HepG2 (cell line): ENCODE measurements at regions not wholly inside any gene's neighbourhood (a gene's known extent, or its start where the extent isn't known, plus 50 kb on each side); places are given as distances from the start of the nearest gene placed in this dataset.
A peak's percentile ranks its signal among the peaks of the same experiment; 100 is the strongest.

Experiments
- ATAC-seq: fragments of 200-7000 bp; cut with Tn5 transposase; 3 replicates; pipeline ENCODE4 v1.9.1; 2020; ENCODE audit warnings: mild to moderate bottlenecking, moderate library complexity
- BruUV-seq: library from RNA; stranded (reverse); fragments of 400-500 nt; replicated peaks from 2 replicates; lab custom pipeline; 2021; lab: Mats Ljungman, UMichigan
- CTCF ChIA-PET: fragments of 300-600 bp; formaldehyde crosslinking; extraction: SDS; loops from one replicate; lab custom pipeline; 2021; ENCODE audit warnings: low total read pairs, inconsistent platforms, low intra/inter-chr PET ratio; lab: Yijun Ruan, JAX
- POLR2A ChIA-PET: fragments of 350-600 bp; sonication (Branson Sonifier 250); formaldehyde crosslinking; loops from one replicate; lab custom pipeline; 2020; ENCODE audit warnings: antibody characterized with exemption, inconsistent platforms; lab: Yijun Ruan, JAX
- DNase-seq: peaks from one replicate; pipeline ENCODE4 v3.0.0-alpha.2; 2015; ENCODE audit warnings: low spot score
- FAIRE-seq: peaks from 3 replicates; lab custom pipeline; 2011; peaks lifted over from hg19 to GRCh38; lab: Jason Lieb, UNC
- H2AFZ ChIP-seq: one replicate; pipeline ENCODE4 v1.6.1; 2011; ENCODE audit warnings: low read length, inconsistent platforms
- H3K27ac ChIP-seq: fragments of 300-600 bp; 3 replicates; pipeline ENCODE4 v1.8.0; 2011; ENCODE audit warnings: mixed run types, mild to moderate bottlenecking, mixed read lengths, low read length, inconsistent platforms; ENCODE audit not compliant: insufficient read depth; ENCODE audit errors: extremely low read length
- H3K27me3 ChIP-seq, 2 experiments: fragments of 200-600 bp in 1 of 2; 2 replicates in 1 of 2; 3 replicates in 1 of 2; pipeline versions ENCODE4 v1.6.0 to v1.8.0; 2011; ENCODE audit warnings: low read length in 2 of 2, mild to moderate bottlenecking in 2 of 2, moderate library complexity in 2 of 2, inconsistent platforms in 1 of 2; ENCODE audit not compliant: insufficient read depth in 2 of 2, control insufficient read depth in 1 of 2
- H3K36me3 ChIP-seq, 2 experiments: fragments of 200-600 bp in 1 of 2; replicated peaks in 1 of 2; 2 replicates in 1 of 2; 3 replicates in 1 of 2; pipeline versions ENCODE4 v1.5.1 to v1.8.0; 2011; ENCODE audit warnings: low read length in 2 of 2, inconsistent platforms in 1 of 2; ENCODE audit not compliant: insufficient read depth in 2 of 2, control insufficient read depth in 1 of 2
- H3K4me1 ChIP-seq: 2 replicates; pipeline ENCODE4 v1.5.1; 2012; ENCODE audit warnings: low read length, inconsistent platforms; ENCODE audit not compliant: insufficient read depth
- H3K4me2 ChIP-seq: 2 replicates; pipeline ENCODE4 v1.6.0; 2011; ENCODE audit warnings: low read depth, low read length, inconsistent platforms
- H3K4me3 ChIP-seq, 3 experiments: fragments of 200-600 bp in 1 of 3; sonication (generic), shearing (Covaris generic) in 1 of 3; replicated peaks in 1 of 3; 2 replicates each; pipeline ENCODE4 v1.5.1; 2011 to 2016; ENCODE audit warnings: low read length in 3 of 3, inconsistent platforms in 2 of 3, low read depth in 2 of 3, mild to moderate bottlenecking in 2 of 3, control low read depth in 1 of 3, mixed read lengths in 1 of 3; ENCODE audit not compliant: insufficient read depth in 1 of 3
- H3K79me2 ChIP-seq: one replicate; pipeline ENCODE4 v1.6.1; 2011; ENCODE audit warnings: low read length, inconsistent platforms; ENCODE audit not compliant: insufficient read depth
- H3K9ac ChIP-seq: 2 replicates; pipeline ENCODE4 v1.6.0; 2011; ENCODE audit warnings: mild to moderate bottlenecking, low read depth, low read length, inconsistent platforms; ENCODE audit not compliant: insufficient read depth
- H3K9me3 ChIP-seq: 2 replicates; pipeline ENCODE4 v1.5.1; 2012; ENCODE audit warnings: mild to moderate bottlenecking, low read length
- H4K20me1 ChIP-seq: 2 replicates; pipeline ENCODE4 v1.6.0; 2011; ENCODE audit warnings: inconsistent platforms, mild to moderate bottlenecking, low read length, moderate library complexity; ENCODE audit not compliant: insufficient read depth
- ARNT2 ChIP-seq: sonication (generic); formaldehyde crosslinking; IDR thresholded peaks from 2 replicates; pipeline ENCODE4 v1.8.0; 2022; ENCODE audit warnings: mild to moderate bottlenecking, low read depth, missing genetic modification reagents, moderate library complexity
- CCAR2 ChIP-seq: fragments of 200-400 bp; formaldehyde crosslinking; optimal IDR thresholded peaks from 2 replicates; pipeline ENCODE3; 2018; ENCODE audit warnings: low read depth, mild to moderate bottlenecking, low read length, moderate library complexity
- CEBPB ChIP-seq: IDR thresholded peaks from 2 replicates; pipeline ENCODE4 v1.6.1; 2011; ENCODE audit warnings: low read depth, low read length, improper control_type of control experiment, borderline replicate concordance
- CENPBD1 ChIP-seq: sonication (generic); formaldehyde crosslinking; IDR thresholded peaks from 2 replicates; pipeline ENCODE4 v1.8.0; 2022; ENCODE audit warnings: missing genetic modification reagents, low read depth, mild to moderate bottlenecking, borderline replicate concordance
- MTF2 ChIP-seq: sonication (generic); formaldehyde crosslinking; IDR thresholded peaks from 2 replicates; pipeline ENCODE4 v1.5.0; 2020; ENCODE audit warnings: missing genetic modification reagents, borderline replicate concordance
- NFKB2 ChIP-seq: sonication (generic); formaldehyde crosslinking; IDR thresholded peaks from 2 replicates; pipeline ENCODE4 v1.4.0; 2020; ENCODE audit warnings: missing genetic modification reagents, borderline replicate concordance
- RFX1 ChIP-seq: fragments of 450-650 bp; IDR thresholded peaks from 2 replicates; pipeline ENCODE4 v1.6.1; 2017
- SMARCE1 ChIP-seq: fragments of 450-650 bp; IDR thresholded peaks from 2 replicates; pipeline ENCODE4 v1.6.1; 2017; ENCODE audit warnings: borderline replicate concordance
- TP53 ChIP-seq: sonication (generic); formaldehyde crosslinking; conservative IDR thresholded peaks from 2 replicates; pipeline ENCODE4 v1.4.0; 2020; ENCODE audit warnings: missing genetic modification reagents
- ZFY ChIP-seq: sonication (generic); formaldehyde crosslinking; IDR thresholded peaks from 2 replicates; pipeline ENCODE4 v1.4.0; 2020; ENCODE audit warnings: missing genetic modification reagents
- ZNF136 ChIP-seq: sonication (generic); formaldehyde crosslinking; IDR thresholded peaks from 2 replicates; pipeline ENCODE4 v1.8.1; 2022; ENCODE audit warnings: low read depth, mild to moderate bottlenecking, moderate library complexity, missing genetic modification reagents
- ZNF180 ChIP-seq: sonication (generic); formaldehyde crosslinking; IDR thresholded peaks from 2 replicates; pipeline ENCODE4 v1.4.0; 2020; ENCODE audit warnings: low read depth, missing genetic modification reagents, borderline replicate concordance
- ZNF224 ChIP-seq: sonication (generic); formaldehyde crosslinking; IDR thresholded peaks from 2 replicates; pipeline ENCODE4 v1.5.0; 2020; ENCODE audit warnings: mild to moderate bottlenecking, missing genetic modification reagents
- ZNF350 ChIP-seq: sonication (generic); formaldehyde crosslinking; IDR thresholded peaks from 2 replicates; pipeline ENCODE4 v1.4.0; 2020; ENCODE audit warnings: mild to moderate bottlenecking, low read depth, missing genetic modification reagents, borderline replicate concordance
- ZNF569 ChIP-seq: sonication (generic); formaldehyde crosslinking; IDR thresholded peaks from 2 replicates; pipeline ENCODE4 v1.5.0; 2020; ENCODE audit warnings: mild to moderate bottlenecking, missing genetic modification reagents, moderate library complexity, borderline replicate concordance
- ZSCAN25 ChIP-seq: sonication (generic); formaldehyde crosslinking; IDR thresholded peaks from 2 replicates; pipeline ENCODE4 v1.8.0; 2022; ENCODE audit warnings: mild to moderate bottlenecking, missing genetic modification reagents
- WGBS: methylation state at CpG from one replicate; pipeline ENCODE4 v1.1.6; 2017; ENCODE audit warnings: low lambda C conversion rate; 5-methylcytosine and 5-hydroxymethylcytosine counted together
- in situ Hi-C: cut with HindIII; loops from 2 replicates; pipeline ENCODE4 v1.10.0; 2017; ENCODE audit warnings: low pct_unique_long_range_greater_than_20kb; ENCODE audit not compliant: extremely low pct_ligation_motif_present
- intact Hi-C: fragments of 100-400 bp; cut with micrococcal nuclease; formaldehyde crosslinking; loops from one replicate; pipeline ENCODE4 v1.10.0; 2022; ENCODE audit not compliant: unreplicated experiment
- TF ChIP-seq, protein P1 (sequence below): sonication (generic); formaldehyde crosslinking; IDR thresholded peaks from 2 replicates; pipeline ENCODE4 v1.4.0; 2020; ENCODE audit warnings: missing genetic modification reagents

GRCh38 chr3:153614563-153614962, 452.5 kb downstream of the RAP2B start:
- BruUV-seq, result no TSS peak
- POLR2A ChIA-PET, result no interaction called here
- no peak for ATAC-seq

GRCh38 chr3:153615863-153616262, 453.8 kb downstream of the RAP2B start:
- POLR2A ChIA-PET, result no interaction called here
- intact Hi-C loops, result no loop called here
- in situ Hi-C loops, result no loop called here
- Histone ChIP-seq H3K9ac (no peak overlapping the region), H3K4me1 (no peaks in the 10 kb centered on the region), H3K36me3 (no peaks in the 10 kb centered on the region), H3K4me2 (no peak overlapping the region), H3K79me2 (no peaks in the 10 kb centered on the region), H4K20me1 (no peaks in the 10 kb centered on the region), H3K9me3 (no peaks in the 10 kb centered on the region), H3K27ac (no peak overlapping the region), H3K27me3 (no peaks in the 10 kb centered on the region), H2AFZ (no peak overlapping the region), H3K4me3 (no peak overlapping the region)
- ATAC-seq (no peak), FAIRE-seq (no peak), DNase-seq (no peak)
- 0% methylated on average over 1 of the region's 1 CpG for WGBS
- CTCF ChIA-PET, result no interaction called here
- BruUV-seq, result no TSS peak
- no peak for TF ChIP-seq ZNF350
- TF ChIP-seq ZNF136 (CRISPR knock-in tag), result no peak
- no peak for TF ChIP-seq ZNF569
- TF ChIP-seq ZNF224 (CRISPR knock-in tag), result no peak
- TF ChIP-seq SMARCE1, result no peak
- TF ChIP-seq, protein P1, sequence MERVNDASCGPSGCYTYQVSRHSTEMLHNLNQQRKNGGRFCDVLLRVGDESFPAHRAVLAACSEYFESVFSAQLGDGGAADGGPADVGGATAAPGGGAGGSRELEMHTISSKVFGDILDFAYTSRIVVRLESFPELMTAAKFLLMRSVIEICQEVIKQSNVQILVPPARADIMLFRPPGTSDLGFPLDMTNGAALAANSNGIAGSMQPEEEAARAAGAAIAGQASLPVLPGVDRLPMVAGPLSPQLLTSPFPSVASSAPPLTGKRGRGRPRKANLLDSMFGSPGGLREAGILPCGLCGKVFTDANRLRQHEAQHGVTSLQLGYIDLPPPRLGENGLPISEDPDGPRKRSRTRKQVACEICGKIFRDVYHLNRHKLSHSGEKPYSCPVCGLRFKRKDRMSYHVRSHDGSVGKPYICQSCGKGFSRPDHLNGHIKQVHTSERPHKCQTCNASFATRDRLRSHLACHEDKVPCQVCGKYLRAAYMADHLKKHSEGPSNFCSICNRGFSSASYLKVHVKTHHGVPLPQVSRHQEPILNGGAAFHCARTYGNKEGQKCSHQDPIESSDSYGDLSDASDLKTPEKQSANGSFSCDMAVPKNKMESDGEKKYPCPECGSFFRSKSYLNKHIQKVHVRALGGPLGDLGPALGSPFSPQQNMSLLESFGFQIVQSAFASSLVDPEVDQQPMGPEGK (CRISPR knock-in tag), result no peak
- TF ChIP-seq CCAR2, result no peak
- no peak for TF ChIP-seq CENPBD1 (CRISPR knock-in tag)
- no peak for TF ChIP-seq ZFY (CRISPR knock-in tag)
- no peak for TF ChIP-seq NFKB2 (CRISPR knock-in tag)
- TF ChIP-seq RFX1, result no peak
- no peak for TF ChIP-seq ZNF180 (CRISPR knock-in tag)
- TF ChIP-seq ARNT2 (CRISPR knock-in tag), result no peak
- no peak for TF ChIP-seq MTF2

More at GRCh38 chr3:153614563-153614962, 452.5 kb downstream of the RAP2B start:
- Histone ChIP-seq H3K9ac (no peak overlapping the region), H3K27me3 (no peaks in the 10 kb centered on the region), H3K4me2 (no peak overlapping the region), H3K9me3 (no peaks in the 10 kb centered on the region), H3K4me3 (no peak overlapping the region), H2AFZ (no peak overlapping the region), H3K36me3 (no peaks in the 10 kb centered on the region), H3K79me2 (no peaks in the 10 kb centered on the region), H3K4me1 (no peaks in the 10 kb centered on the region), H3K27ac (no peak overlapping the region), H4K20me1 (no peaks in the 10 kb centered on the region)
- intact Hi-C loops (no loop called here), in situ Hi-C loops (no loop called here)
- CTCF ChIA-PET, result no interaction called here
- TF ChIP-seq ZSCAN25 (CRISPR knock-in tag), result no peak
- peak; percentile 88 for TF ChIP-seq TP53 (CRISPR knock-in tag)
- peak; percentile 22; the same call in 1 of the 2 replicates for TF ChIP-seq CEBPB
- DNase-seq, result no peak
- no peak for FAIRE-seq
